HG03097 (cell line): ENCODE measurements at regions not wholly inside any gene's neighbourhood (a gene's known extent, or its start where the extent isn't known, plus 50 kb on each side); places are given as distances from the start of the nearest gene placed in this dataset.

ENCODE experiments used
- ATAC-seq: cut with Tn5 transposase; IDR thresholded peaks from one replicate; pipeline ENCODE4 v1.9.1; 2021; ENCODE audit not compliant: unreplicated experiment, low FRiP score

DNA sequence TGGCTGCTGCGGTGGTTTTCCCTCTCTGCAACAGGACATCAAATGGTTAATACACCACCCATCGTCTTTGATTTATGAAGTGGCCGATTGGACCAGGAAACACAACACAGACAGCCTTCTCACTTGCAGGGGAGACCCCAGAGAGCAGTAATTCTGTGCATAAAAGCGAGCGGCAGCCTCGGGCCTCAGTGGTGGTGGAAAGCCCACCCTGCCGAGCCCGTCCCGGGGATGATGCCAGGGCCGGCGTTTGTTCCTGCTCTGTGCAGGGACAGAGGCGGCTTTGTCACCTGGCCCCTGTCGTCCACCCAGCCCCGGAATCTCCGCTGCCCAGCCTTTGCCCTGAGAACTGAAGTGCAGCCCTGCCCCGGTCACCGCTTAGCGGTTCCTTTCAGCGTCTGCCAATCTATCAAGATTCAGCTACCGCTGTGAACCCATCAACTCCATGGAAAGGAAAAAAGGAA, 184.4 kb downstream of the TSHZ3 start:
- no peak for ATAC-seq

DNA sequence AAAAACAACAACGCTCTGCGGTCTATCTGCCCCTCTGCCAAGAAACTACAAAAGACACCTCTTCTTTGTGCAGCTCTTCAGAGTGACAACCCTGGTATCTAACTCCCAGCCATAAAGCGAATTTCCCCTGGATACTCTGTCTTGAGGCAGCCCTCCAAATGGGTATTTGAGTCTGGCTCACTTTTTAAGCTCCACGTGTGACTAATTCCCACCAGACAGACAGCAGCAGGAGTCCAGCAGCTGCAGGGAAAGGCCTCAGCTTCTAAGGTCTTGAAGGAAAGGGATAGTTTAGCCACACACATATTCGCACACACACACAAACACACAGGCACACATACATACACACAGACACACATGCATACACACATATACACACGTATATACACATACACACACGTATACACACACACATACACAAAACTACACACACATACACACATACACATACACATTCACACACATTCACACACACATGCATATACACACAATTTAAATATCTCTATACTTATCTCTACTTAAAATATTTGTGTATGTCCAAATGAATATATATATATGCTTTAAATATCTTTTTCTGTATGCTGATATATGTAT, 188.8 kb downstream of the TSHZ3 start:
- no peak for ATAC-seq

DNA sequence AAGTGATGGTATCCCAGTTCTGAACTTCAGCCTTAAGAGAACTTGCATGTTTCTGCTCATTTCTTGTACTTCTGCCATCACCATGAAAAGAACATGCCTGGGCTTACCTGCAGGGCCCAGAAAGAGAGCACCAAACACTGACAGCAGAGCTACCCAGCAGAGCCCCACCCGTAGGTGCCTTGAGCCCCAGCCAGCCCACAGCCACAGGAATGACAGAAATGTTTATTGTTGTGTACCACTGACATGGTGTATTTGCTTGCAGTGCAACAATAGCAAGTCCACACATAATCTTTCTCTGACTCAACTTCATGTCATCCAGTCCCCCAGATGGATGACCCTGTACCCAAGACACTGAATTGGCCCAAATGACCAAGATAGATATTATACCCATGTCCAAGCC, 195.2 kb downstream of the TSHZ3 start:
- no peak for ATAC-seq

DNA sequence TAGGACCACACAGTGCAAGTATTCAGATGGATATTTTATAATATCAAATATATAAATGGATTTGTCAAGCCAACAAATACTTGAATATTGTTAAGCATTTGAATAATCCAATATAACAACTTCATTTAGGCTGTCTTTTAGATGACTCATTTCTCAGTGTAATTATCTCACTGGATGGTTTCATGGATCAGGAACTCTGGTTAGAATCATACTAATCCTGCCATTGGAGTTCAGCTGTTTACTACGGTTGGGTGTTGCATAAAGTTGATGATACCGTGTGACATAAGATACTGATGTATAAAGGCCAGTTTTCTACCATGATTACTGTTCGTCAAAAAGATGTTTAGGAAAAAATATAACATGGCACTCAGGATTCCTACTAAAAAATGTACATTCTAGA, 196.3 kb downstream of the TSHZ3 start:
- ATAC-seq = no peak

DNA sequence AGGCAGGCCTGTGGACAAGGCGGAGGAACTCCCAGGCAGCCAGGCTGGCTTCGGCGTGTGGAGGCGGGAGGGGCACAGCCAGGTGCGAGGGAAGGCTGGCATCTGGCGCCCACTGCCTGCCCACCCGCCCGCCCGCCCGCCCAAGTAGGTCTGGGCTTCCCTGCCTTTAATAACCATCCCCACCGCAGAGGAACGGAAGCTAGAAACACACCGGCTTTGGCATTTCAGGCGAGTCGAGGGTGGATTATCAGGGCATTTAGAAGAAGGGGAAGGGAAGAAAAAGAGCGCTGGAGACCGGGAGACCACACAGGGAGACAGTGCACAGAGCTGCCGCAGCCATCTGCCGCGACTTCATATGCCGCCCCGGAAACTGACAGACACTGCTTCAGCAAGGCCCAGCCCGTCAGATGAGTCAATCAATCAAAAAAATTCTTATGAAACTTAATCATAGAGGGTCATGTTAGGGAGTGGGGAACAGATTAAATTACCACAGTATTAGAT, 199.7 kb downstream of the TSHZ3 start:
- ATAC-seq = no peak

DNA sequence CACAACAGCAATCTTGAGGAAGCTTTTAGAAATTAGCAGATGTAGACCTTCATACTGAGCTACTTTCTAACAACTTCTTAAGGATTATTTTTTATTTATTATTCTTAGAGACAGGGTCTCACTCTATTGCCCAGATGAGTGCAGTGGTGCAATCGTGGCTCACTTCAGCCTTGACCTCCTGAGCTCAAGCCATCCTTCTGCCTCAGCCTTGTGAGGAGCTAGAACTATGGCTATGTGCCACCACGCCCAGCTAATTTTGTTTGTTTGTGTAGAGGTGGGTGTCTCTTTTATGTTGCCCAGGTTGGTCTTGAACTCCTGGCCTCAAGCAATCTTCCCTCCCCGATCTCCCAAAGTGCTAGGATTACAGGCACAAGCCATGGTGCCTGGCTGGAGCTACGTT, 200.6 kb downstream of the TSHZ3 start:
- ATAC-seq = no peak

DNA sequence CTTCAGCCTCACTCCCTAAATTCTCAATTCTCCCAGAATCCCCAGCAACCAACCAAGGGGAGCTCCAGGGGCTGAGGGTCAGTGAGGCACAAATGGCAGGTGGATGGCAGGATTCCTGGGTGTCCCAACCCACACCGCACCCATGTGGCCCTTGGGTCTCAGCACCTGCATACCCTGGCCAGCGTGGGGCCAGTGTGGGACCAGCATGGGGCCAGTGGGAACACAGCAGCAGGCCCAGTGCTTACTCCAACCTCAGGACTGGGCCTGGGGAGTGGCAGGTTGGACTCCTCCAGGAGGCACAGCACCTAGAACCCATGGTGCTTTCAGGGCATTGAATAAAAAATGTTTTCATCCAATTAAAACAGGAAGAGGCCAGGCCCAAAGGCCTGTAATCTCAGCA, 202.0 kb downstream of the TSHZ3 start:
- ATAC-seq = no peak

DNA sequence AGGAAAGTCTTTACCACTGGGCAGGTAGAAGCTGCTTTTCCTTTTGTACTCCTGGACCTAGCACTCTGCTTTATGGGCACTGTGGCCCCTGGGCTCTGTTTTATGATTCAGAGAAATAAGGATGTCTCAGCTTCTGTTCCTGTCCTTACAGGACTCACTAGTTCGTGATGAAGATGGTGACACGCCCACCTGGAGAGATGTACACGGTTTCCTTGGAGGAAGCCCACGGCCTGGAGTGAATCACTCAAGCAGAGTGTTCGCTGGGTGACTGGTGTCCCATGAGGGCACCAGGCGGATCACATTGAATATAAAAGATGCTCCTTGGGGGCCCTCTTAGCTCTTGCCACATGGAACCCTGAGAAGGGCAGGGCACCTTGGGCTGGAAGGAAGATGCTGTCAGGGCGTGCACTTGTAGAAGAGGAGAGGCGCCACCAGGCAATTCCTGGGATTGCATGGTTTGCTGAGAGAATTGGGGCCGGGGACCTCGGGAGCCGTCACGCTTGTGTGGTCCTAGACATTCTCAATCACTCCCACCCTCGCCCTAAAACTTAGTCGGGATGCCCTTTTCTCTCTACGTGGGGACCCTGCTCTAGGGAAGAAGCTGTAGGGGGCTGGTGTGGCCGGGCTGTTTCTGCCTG, 202.6 kb downstream of the TSHZ3 start:
- ATAC-seq = no peak

DNA sequence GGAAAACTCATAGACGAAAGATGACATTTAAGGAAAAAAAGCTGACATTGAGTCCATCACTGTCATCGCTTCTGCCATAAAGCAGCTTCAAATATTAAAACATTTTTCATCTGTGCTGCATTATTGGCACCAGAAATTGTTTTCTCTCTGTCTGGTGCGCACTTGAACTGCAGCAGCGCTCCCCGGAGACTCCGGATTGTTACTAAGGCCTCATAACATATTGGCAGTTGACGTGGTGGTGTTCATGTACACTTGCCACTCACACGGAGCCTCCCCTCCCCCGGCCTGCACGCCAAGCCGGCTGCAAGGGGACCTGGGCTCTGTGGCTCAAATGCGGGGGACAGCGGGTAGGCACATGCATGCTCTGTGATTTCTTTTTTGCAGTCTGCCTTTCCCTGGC, 203.2 kb downstream of the TSHZ3 start:
- no peak for ATAC-seq

DNA sequence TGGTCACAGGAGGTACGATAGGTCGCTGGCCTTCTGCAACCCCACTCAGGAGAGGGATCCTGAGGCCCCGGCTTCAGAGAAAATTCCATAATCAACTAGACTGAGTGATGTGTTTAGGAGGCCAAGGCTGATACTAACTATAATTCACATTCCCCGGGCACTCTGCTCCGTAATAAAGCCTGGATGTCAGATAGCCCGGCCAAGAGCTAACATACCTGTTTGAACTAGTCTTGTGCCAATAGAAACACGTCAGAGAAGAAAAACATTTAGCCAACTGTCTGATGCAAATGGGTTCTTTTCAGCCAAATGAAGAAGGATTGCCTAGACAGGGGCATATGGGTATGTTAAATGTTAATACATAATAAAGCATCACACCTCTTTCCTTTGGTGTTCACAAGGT, 204.2 kb downstream of the TSHZ3 start:
- no peak for ATAC-seq

DNA sequence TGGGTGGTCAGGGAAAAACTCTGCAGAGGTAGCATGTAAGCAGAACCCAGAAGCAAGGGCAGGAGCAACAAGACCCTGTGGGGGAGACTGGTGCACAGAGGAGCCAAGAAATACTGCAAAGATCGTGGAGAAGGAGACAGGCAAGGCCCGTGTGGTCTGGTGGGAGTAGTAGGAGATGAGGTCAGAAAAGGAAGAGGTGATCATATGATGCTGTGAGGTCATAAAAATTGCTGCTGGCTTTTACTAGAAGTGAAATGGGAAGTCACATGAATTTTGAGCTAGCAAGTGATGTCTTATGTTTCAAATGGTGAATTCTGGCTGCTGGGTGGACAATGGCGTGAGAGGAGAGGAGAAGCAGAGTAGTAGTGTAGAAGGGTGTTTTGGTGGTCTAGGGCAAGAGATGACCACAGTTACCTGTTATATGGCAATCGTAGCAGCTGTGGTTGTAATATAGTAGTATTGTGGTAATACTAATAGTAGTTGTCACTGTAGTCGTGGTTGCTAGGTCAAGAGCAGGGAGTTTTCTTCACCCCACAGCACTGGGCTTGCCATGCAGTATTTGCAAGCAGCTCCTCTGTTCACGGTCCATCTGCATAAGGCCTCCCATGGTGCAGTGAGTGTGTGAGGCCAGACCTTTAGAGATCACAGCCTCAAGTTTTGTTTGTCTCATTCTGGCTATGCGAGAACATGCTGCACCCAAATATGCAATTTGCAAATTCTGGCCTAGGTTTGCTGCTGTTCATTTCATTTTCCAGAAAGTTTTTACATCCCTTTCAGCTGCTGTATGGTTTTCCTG, 205.0 kb downstream of the TSHZ3 start:
- no peak for ATAC-seq

DNA sequence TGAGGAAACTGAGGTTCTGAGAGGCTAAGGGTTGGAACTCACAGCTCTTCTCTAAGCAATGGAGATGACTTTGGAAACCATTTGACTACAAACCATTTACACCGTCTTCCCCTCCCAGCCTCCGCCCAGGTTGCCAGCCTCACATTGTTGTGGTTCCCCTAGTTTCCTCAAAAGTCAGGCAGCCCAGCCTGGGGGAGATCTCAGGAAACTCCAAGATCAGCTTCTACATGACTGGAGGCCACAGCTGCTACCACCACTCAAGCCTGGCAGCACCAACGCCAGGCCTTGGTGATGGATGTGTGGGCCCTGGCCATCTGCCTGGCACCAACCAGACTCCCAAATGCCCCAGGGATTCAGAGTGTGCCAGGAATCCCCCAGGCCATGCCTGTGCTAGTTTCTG, 207.9 kb downstream of the TSHZ3 start:
- no peak for ATAC-seq

DNA sequence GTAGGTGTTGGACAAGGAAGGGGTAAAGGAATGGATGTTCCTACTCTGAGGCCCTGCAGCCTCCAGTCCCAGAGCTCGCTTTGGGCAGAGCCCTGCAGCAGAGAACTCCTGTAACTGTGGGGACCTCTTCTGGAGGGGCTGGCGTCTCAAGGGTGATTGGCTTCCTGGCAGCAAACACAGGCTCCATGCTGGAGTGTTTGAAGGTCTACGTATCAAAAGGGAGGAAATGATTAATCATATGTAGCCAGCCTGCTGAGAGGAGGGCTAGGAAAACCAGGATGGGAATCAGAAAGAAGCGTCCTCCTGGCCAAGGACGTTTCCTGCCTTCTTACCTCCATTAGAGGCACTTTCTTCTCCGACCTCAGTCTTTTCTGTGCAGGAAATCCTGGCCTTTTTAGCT, 208.5 kb downstream of the TSHZ3 start:
- no peak for ATAC-seq

DNA sequence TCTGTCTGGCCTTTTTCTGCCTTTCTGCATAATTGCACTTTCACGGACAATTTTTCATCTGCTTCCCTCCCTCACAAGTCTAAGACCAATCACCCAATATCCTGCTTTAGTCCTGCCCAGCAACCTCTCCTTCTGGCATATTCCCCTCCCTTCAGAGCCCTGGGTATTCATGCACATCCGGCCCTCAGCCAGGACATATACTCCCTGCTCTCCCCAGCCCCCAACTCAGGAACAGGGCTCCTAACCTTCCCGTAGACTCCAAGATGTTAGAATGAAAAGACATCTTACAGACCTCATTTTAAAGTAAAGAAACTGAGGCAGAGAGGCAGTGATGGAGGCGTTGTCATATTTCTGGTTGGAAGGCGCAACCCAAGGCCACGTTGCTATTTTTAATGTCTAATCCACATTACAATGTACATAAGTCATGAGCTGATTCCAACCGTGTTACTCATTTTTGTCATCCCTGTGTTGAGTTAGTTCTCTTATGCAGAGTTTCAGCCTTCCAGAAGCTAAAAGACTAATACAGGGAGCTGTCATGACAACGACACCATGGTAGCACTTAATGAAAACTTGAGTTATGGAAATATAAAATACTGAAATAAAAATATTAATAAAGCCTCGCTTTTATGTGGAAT, 209.2 kb downstream of the TSHZ3 start:
- ATAC-seq = no peak

DNA sequence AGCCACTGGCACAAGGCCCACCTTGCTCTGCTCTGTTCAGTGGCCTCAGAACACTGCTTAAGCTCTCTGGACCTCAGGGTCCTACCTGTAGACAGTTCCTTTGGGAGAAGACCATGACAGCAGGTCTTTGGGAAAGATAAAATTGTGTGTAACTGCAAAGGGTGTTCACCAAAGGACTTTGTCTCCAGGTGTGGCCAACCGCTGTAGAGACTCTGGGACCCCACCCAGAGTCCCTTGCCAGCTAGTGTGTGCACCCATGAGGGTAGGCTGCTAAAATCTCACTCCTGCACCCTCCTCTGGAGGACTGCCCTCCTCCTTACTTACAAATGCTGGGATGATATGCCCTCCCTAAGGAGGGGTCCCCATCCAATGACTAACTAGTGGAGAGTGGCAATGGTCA, 211.2 kb downstream of the TSHZ3 start:
- ATAC-seq = no peak

DNA sequence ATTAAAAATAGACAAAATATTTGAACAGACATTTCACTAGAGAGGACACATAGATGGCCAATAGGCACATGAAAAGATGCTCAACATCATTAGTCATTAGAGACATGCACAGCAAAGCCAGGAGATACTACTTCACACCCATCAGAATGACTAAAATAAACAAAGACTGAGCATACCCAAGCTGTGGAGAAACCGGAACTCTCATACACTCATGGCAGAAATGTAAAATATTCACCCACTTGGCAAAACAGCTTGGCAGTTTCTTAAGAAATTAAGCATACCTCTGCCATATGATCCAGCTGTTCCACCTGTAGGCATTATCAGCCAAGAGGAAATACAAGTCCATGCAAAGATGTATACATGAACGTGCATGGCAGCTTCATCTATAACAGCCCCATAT, 213.4 kb downstream of the TSHZ3 start:
- ATAC-seq = no peak

DNA sequence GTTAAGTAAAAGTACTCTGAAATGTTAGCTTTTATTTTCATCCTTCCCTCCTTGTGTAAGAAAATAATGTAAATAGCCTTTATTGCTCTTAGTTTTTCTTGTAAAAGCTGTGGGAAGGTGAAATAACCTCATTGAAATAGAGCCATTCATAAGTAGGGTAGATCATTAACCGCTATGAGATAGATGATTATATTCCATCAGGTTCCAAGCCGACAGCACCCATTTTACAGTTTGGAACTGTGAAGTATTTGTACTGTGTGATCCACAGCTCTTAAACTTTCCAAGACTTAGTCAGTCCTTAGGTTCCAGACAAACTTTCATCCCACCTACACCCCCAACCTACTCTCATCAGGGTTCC, 216.5 kb downstream of the TSHZ3 start:
- no peak for ATAC-seq

DNA sequence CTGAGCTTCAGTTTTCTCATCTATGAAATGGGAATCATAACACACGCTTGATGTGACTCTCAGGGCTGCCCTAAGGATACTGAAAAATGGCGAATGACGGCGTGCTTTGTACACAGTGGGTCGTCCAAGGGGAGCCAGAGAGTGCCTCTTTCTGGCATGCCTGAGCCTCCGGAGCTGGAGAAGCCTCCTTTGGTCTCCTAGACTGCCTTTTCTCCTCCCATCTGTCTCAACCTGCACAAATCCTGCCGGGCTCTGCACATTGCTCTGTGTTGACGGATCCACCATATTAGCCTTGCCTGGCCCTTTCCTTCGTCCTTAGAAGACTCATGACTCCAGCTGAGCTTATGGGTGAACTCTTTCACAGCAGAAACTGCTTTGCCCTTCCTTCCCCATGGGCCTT, 220.9 kb downstream of the TSHZ3 start:
- ATAC-seq = no peak

DNA sequence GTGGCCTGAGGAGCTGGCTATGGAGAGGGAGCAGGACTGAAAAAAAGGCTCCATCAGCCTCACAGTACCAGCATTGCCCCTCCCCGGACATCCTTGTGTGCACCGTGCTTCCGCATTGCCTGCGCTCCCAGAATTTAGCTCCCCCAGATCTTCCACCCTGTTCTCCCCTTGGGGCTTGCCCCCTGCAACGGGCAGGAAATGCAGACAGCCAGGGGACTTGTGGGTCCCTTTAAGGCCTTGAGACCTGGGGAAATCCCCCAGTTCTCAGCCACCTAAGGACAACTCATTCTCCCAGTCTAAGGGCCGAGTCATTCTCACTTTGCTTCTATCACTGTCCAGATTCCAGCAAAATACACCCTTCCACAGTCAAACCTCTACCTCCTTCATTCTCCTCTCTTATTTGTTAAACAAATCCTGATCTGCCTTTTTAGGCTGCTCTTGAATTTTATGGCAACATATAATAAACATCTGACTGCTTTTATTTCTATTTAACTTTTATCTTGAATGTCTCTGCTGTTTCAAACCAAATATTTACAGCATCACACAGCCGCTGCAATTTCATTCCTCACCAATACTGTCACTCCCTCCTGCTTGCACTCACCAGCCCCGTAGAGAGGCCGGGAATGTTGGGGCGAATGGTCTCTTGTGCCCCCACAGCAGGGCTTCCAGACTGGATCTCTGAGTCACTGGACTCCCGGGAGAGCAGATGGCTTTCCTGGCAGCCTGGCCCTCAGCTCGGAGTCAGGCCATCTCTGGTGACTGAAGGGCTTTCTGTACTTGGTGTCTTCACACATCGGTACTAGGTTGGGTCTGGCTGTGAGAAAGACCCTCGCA, 221.9 kb downstream of the TSHZ3 start:
- no peak for ATAC-seq

DNA sequence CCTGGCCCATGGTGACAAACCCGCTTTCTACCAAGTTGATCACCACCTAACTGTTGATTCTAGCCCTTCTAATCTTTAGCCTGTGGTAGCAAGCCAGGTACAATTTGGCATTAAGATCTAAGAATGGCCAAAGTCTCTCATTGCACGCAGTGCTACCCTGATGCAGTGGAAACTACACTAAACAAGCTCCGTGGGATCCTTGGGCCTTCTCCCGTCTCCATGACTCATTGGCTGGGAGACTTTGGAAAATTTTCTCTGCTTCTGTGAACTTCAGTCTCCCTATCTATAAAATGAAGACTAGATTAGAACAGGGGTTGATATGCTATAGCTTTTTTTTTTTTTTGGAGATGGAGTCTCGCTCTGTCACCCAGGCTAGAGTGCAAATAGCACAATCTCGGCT, 223.0 kb downstream of the TSHZ3 start:
- no peak for ATAC-seq

DNA sequence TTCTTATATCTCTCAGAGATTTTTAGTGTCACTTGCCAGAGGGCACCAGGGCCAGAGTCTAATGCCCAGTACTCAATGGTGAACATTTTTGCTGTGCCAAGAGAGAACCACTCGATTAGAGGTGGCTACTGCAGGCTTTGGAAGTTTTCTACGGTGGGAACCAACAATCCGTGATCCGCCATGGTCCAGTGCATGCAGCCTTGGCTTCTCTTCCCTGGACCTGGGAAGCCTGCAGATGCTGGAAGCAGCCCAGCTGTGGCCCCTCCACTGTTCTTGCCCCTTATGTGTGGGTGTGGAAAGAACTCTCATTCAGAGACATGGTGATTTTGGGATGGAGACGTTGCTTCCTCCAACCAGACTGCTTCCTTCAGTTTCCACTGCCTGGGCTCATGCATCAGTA, 224.2 kb downstream of the TSHZ3 start:
- no peak for ATAC-seq
